ENCODE measurements at regions not wholly inside any gene's neighbourhood (a gene's known extent, or its start where the extent isn't known, plus 50 kb on each side); places are given as distances from the start of the nearest gene placed in this dataset.
"Not testable (repeated sequence)": the region's sequence is repeated elsewhere in the genome, so short reads cannot be mapped to it uniquely, and the experiment has no call there.

DNA sequence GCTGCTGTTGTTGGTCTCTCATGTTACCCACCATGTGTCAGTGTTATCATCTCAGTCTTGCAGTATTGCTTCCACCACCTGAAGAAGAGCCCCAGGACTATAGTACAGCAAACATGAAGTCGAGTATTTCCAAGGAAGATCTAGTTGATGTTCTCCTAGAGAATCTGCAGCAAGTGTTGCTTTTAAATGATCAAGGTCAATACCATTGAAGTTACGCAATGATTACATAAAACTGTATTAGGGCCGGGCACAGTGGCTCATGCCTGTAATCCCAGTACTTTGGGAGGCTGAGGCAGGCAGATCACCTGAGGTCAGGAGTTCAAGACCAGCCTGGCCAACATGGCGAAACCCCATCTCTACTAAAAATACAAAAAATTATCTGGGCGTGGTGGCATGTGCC, 173.9 kb downstream of the TJP1 start:
- H3K27me3 ChIP-seq; H3K4me3 ChIP-seq; DNase-seq; H3K4me1 ChIP-seq; H3K36me3 ChIP-seq; H3K27ac ChIP-seq; intact Hi-C loops (cut with DNase I; ENCODE audit: low total_unique reads); H3K9me3 ChIP-seq: not testable (repeated sequence)

DNA sequence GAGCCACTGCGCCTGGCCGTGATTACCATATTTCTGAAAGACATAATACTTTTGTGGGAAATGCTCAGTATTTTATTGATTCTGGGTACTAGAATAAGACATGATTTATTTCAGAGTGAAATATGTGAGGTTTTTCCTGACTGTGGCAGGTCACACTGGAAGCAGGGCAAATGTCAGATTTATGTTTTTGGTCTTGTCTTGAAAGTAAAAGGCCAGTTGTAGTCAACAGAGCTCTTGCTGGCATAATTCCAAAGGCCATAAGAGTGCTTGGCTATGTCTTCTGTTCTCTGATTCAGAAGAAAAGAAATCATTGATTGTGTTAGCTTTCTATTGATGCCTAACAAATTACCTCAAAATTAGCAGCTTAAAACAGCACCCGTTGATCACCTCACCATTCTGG, 176.4 kb downstream of the TJP1 start:
- H3K27me3 ChIP-seq = no peaks in the 10 kb centered on the region
- H3K36me3 ChIP-seq = no peaks in the 10 kb centered on the region
- H3K27ac ChIP-seq = no peak overlapping the region
- H3K4me1 ChIP-seq = no peaks in the 10 kb centered on the region
- no peak for TF ChIP-seq POLR2A (IDR thresholded peaks at IDR 0.05)
- TF ChIP-seq, protein P1, sequence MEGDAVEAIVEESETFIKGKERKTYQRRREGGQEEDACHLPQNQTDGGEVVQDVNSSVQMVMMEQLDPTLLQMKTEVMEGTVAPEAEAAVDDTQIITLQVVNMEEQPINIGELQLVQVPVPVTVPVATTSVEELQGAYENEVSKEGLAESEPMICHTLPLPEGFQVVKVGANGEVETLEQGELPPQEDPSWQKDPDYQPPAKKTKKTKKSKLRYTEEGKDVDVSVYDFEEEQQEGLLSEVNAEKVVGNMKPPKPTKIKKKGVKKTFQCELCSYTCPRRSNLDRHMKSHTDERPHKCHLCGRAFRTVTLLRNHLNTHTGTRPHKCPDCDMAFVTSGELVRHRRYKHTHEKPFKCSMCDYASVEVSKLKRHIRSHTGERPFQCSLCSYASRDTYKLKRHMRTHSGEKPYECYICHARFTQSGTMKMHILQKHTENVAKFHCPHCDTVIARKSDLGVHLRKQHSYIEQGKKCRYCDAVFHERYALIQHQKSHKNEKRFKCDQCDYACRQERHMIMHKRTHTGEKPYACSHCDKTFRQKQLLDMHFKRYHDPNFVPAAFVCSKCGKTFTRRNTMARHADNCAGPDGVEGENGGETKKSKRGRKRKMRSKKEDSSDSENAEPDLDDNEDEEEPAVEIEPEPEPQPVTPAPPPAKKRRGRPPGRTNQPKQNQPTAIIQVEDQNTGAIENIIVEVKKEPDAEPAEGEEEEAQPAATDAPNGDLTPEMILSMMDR (IDR thresholded peaks at IDR 0.05) = no peak
- H3K9me3 ChIP-seq = no peaks in the 10 kb centered on the region
- no peak for DNase-seq
- intact Hi-C loops (cut with DNase I; ENCODE audit: low total_unique reads) = no loop called here
- no peak overlapping the region for H3K4me3 ChIP-seq

DNA sequence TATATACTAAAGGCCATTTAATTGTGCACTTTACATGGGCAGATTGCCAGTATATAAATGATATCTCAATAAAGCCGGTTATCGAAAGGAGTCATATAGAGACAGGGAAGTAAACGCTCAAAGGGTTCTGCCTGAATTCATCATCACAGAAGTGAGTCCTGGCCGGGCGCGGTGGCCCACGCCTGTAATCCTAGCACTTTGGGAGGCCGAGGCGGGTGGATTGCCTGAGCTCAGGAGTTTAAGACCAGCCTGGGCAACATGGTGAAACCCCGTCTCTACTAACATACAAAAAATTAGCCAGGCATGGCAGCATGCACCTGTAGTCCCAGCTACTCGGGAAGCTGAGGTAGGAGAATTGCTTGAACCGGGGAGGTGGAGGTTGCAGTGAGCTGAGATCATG, 177.9 kb downstream of the TJP1 start:
- H3K36me3 ChIP-seq; H3K4me1 ChIP-seq; DNase-seq; H3K27ac ChIP-seq; H3K4me3 ChIP-seq; intact Hi-C loops (cut with DNase I; ENCODE audit: low total_unique reads); H3K9me3 ChIP-seq; H3K27me3 ChIP-seq: not testable (repeated sequence)

DNA sequence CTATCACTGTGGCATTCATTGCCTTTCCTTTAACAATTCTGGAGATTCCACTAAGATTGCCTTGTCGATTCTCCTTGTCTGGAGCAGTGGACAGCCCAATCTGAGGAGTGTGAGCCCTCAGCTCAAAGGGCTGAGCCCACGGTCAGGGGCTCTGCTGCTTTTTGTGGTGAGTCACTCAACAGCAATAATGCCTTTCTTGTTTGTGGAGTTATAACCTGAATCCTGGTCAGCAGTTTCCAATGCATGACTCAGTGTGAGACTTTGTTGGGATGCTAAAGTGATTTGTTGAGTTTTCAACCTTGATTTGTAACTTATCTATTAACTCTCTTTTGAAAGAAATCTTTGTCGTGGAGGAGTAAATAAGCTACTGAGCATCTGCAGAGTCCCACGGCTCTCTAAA, 183.5 kb downstream of the TJP1 start:
- intact Hi-C loops (cut with DNase I; ENCODE audit: low total_unique reads) = no loop called here
- TF ChIP-seq POLR2A (IDR thresholded peaks at IDR 0.05) = no peak
- TF ChIP-seq, protein P1 (IDR thresholded peaks at IDR 0.05) = no peak
- no peak overlapping the region for H3K27ac ChIP-seq
- no peaks in the 10 kb centered on the region for H3K27me3 ChIP-seq
- no peaks in the 10 kb centered on the region for H3K36me3 ChIP-seq
- no peaks in the 10 kb centered on the region for H3K4me1 ChIP-seq
- no peak for DNase-seq
- H3K9me3 ChIP-seq = no peaks in the 10 kb centered on the region
- H3K4me3 ChIP-seq = no peak overlapping the region

DNA sequence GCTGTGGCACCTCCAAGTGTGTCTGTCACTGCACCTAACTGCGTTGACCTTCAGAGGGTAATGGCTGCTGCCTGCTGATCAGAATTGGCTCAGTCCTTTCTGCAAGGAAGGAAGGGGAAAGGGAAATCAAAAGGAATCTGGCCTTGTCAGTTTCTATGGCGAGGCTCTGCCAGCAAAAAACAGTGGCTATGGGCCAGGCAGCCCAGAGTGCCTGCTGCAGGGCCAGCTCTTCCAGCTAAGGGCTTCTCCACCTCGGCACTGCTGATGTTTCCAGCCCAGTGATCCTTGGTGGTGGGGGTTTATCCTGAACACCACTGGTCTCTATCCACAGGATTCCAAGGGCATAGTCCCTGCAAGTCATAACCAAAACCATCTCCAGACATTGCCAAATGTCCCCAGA, 184.3 kb downstream of the TJP1 start:
- TF ChIP-seq, protein P1 (IDR thresholded peaks at IDR 0.05) = no peak
- no peak for TF ChIP-seq POLR2A (IDR thresholded peaks at IDR 0.05)
- Histone ChIP-seq H3K36me3 (no peaks in the 10 kb centered on the region), H3K9me3 (no peaks in the 10 kb centered on the region), H3K27ac (no peak overlapping the region), H3K27me3 (no peaks in the 10 kb centered on the region), H3K4me3 (no peak overlapping the region), H3K4me1 (no peaks in the 10 kb centered on the region)
- intact Hi-C loops (cut with DNase I; ENCODE audit: low total_unique reads) = no loop called here
- DNase-seq = no peak

DNA sequence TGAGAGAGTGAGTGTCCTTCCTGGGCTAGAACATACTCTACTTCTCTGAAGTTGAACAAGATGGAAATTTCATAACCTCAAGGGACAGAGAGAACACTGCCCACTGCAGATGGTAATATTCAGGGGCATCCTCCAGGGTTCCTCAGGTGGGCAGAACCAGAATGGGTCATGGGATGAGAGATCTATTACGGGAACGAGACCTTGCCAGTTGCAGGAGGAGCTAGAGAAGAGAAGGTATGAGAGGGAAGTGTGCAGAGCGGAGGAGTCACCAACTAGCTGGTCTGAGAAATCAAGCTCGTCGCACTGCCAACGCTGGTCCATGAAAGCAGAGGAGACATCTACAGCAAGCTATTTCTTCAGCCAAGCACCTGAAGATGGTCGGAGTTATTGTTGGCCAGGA, 184.7 kb downstream of the TJP1 start:
- no peak for DNase-seq
- no peaks in the 10 kb centered on the region for H3K9me3 ChIP-seq
- H3K27ac ChIP-seq = no peak overlapping the region
- intact Hi-C loops (cut with DNase I; ENCODE audit: low total_unique reads) = no loop called here
- H3K36me3 ChIP-seq = no peaks in the 10 kb centered on the region
- H3K27me3 ChIP-seq = no peaks in the 10 kb centered on the region
- TF ChIP-seq, protein P1 (IDR thresholded peaks at IDR 0.05) = no peak
- no peak for TF ChIP-seq POLR2A (IDR thresholded peaks at IDR 0.05)
- H3K4me3 ChIP-seq = no peak overlapping the region
- no peaks in the 10 kb centered on the region for H3K4me1 ChIP-seq
